GM20000 (cell line): ENCODE measurements at regions not wholly inside any gene's neighbourhood (a gene's known extent, or its start where the extent isn't known, plus 50 kb on each side); places are given as distances from the start of the nearest gene placed in this dataset.

Experiments used
- DNase-seq: peaks from one replicate; pipeline ENCODE4 v3.0.0; 2012; ENCODE audit warnings: low spot score
- CTCF ChIP-seq: IDR thresholded peaks from 2 replicates; pipeline ENCODE4 v1.5.1; 2012; ENCODE audit warnings: mild to moderate bottlenecking, control low read depth; ENCODE audit errors: extremely low read depth, missing control alignments

GRCh38 chr6:109262261-109262660 is 120.0 kb downstream of the CD164 start:
- no peak for DNase-seq
- no peak for TF ChIP-seq CTCF

GRCh38 chr6:109261811-109262210 is 120.5 kb downstream of the CD164 start:
- TF ChIP-seq CTCF, result no peak
- DNase-seq, result no peak

- no peak for DNase-seq
- TF ChIP-seq CTCF, result no peak
Observed at GRCh38 chr6:109260701-109261100, 121.6 kb downstream of the CD164 start.

- TF ChIP-seq CTCF, result no peak
- no peak for DNase-seq
Observed at GRCh38 chr6:109260126-109260525, 122.1 kb downstream of the CD164 start.

GRCh38 chr6:109258129-109258528 is 124.1 kb downstream of the CD164 start:
- TF ChIP-seq CTCF, result no peak
- DNase-seq, result no peak

- TF ChIP-seq CTCF, result no peak
- DNase-seq, result no peak
Observed at GRCh38 chr6:109257494-109257893, 124.8 kb downstream of the CD164 start.

- no peak for DNase-seq
- no peak for TF ChIP-seq CTCF
Observed at GRCh38 chr6:109255946-109256640, 126.2 kb downstream of the CD164 start.
